ENCODE measurements at regions not wholly inside any gene's neighbourhood (a gene's known extent, or its start where the extent isn't known, plus 50 kb on each side); places are given as distances from the start of the nearest gene placed in this dataset.
"Not testable (repeated sequence)": the region's sequence is repeated elsewhere in the genome, so short reads cannot be mapped to it uniquely, and the experiment has no call there.

- H3K4me3 ChIP-seq (ENCODE audit: low read depth, low read length): no peak overlapping the region
- in situ Hi-C loops (cut with HindIII; ENCODE audit: low sequenced_read_pairs): no loop called here
- DNase-seq (ENCODE audit: low read depth): no peak
- TF ChIP-seq CTCF (IDR thresholded peaks at IDR 0.05; ENCODE audit: low read depth, low read length, missing control alignments): no peak
These were observed 411.4 kb upstream of the LMO3 start for GRCh38 chr12:17017402-17017801.

- in situ Hi-C loops (cut with HindIII; ENCODE audit: low sequenced_read_pairs): no loop called here
- no peak for DNase-seq (ENCODE audit: low read depth)
- H3K4me3 ChIP-seq (ENCODE audit: low read depth, low read length): no peak overlapping the region
- TF ChIP-seq CTCF (IDR thresholded peaks at IDR 0.05; ENCODE audit: low read depth, low read length, missing control alignments): no peak
These were observed 410.3 kb upstream of the LMO3 start for GRCh38 chr12:17016116-17016864.

GRCh38 chr12:17015501-17015900 is 409.5 kb upstream of the LMO3 start:
- no peak overlapping the region for H3K4me3 ChIP-seq (ENCODE audit: low read depth, low read length)
- no peak for TF ChIP-seq CTCF (IDR thresholded peaks at IDR 0.05; ENCODE audit: low read depth, low read length, missing control alignments)
- in situ Hi-C loops (cut with HindIII; ENCODE audit: low sequenced_read_pairs): no loop called here
- no peak for DNase-seq (ENCODE audit: low read depth)

- in situ Hi-C loops (cut with HindIII; ENCODE audit: low sequenced_read_pairs); H3K4me3 ChIP-seq (ENCODE audit: low read depth, low read length); DNase-seq (ENCODE audit: low read depth): not testable (repeated sequence)
These were observed 401.6 kb upstream of the LMO3 start for GRCh38 chr12:17007442-17008040.

- in situ Hi-C loops (cut with HindIII; ENCODE audit: low sequenced_read_pairs); H3K4me3 ChIP-seq (ENCODE audit: low read depth, low read length); DNase-seq (ENCODE audit: low read depth): not testable (repeated sequence)
These were observed 392.6 kb upstream of the LMO3 start for GRCh38 chr12:16998538-16998937.

- no peak for DNase-seq (ENCODE audit: low read depth)
- H3K4me3 ChIP-seq (ENCODE audit: low read depth, low read length): no peak overlapping the region
- in situ Hi-C loops (cut with HindIII; ENCODE audit: low sequenced_read_pairs): no loop called here
- TF ChIP-seq CTCF (IDR thresholded peaks at IDR 0.05; ENCODE audit: low read depth, low read length, missing control alignments): no peak
These were observed 378.5 kb upstream of the LMO3 start for GRCh38 chr12:16984484-16984883.

GRCh38 chr12:16972923-16973770 is 367.2 kb upstream of the LMO3 start:
- in situ Hi-C loops (cut with HindIII; ENCODE audit: low sequenced_read_pairs): no loop called here
- no peak overlapping the region for H3K4me3 ChIP-seq (ENCODE audit: low read depth, low read length)
- no peak for DNase-seq (ENCODE audit: low read depth)
- no peak for TF ChIP-seq CTCF (IDR thresholded peaks at IDR 0.05; ENCODE audit: low read depth, low read length, missing control alignments)
